Liver (tissue), 7 donors: ENCODE measurements at regions not wholly inside any gene's neighbourhood (a gene's known extent, or its start where the extent isn't known, plus 50 kb on each side); places are given as distances from the start of the nearest gene placed in this dataset.

Experiments used
- DNase-seq: peaks from one replicate; pipeline ENCODE4 v3.0.0-alpha.2; 2017; ENCODE audit warnings: low spot score
- H3K27ac ChIP-seq, 2 donors: one replicate each; pipeline ENCODE4 v1.7.0; 2013; ENCODE audit warnings: inconsistent platforms in 2 of 2, low read length in 2 of 2, control low read depth in 1 of 2, low read depth in 1 of 2, mild to moderate bottlenecking in 1 of 2
- H3K27me3 ChIP-seq, 4 donors: one replicate each; pipeline versions ENCODE4 v1.6.1 to v1.7.0; 2013; ENCODE audit warnings: low read length in 3 of 4, inconsistent platforms in 1 of 4, mild to moderate bottlenecking in 1 of 4, moderate library complexity in 1 of 4; ENCODE audit not compliant: control insufficient read depth in 4 of 4, insufficient read depth in 4 of 4
- H3K36me3 ChIP-seq, 4 donors: one replicate each; pipeline versions ENCODE4 v1.6.1 to v1.7.0; 2013; ENCODE audit warnings: low read length in 3 of 4, mild to moderate bottlenecking in 3 of 4, low read depth in 1 of 4, moderate library complexity in 1 of 4; ENCODE audit not compliant: control insufficient read depth in 4 of 4, insufficient read depth in 3 of 4
- H3K4me1 ChIP-seq, 4 donors: one replicate each; pipeline versions ENCODE4 v1.6.1 to v1.7.0; 2013; ENCODE audit warnings: low read length in 3 of 4, mild to moderate bottlenecking in 3 of 4, moderate library complexity in 1 of 4; ENCODE audit not compliant: control insufficient read depth in 4 of 4, insufficient read depth in 4 of 4
- H3K4me3 ChIP-seq, 3 donors: one replicate each; pipeline versions ENCODE4 v1.6.1 to v1.7.0; 2013; ENCODE audit warnings: low read length in 3 of 3, control low read depth in 1 of 3, low read depth in 1 of 3, mild to moderate bottlenecking in 1 of 3
- H3K9ac ChIP-seq, 2 donors: one replicate each; pipeline ENCODE4 v1.7.0; 2013; ENCODE audit warnings: low read length in 2 of 2, mild to moderate bottlenecking in 2 of 2, moderate library complexity in 2 of 2, control low read depth in 1 of 2, low read depth in 1 of 2
- H3K9me3 ChIP-seq, 4 donors: one replicate each; pipeline versions ENCODE4 v1.6.1 to v1.7.0; 2013; ENCODE audit warnings: low read length in 3 of 4; ENCODE audit not compliant: control insufficient read depth in 4 of 4
- EGR1 ChIP-seq, 2 donors: IDR thresholded peaks; 2 replicates each; pipeline ENCODE4 v1.6.1; 2016 to 2018; ENCODE audit warnings: antibody characterized with exemption in 2 of 2, low read depth in 2 of 2
- FOXA1 ChIP-seq: IDR thresholded peaks from 2 replicates; pipeline ENCODE4 v1.6.1; 2016; ENCODE audit warnings: antibody characterized with exemption
- FOXA2 ChIP-seq: IDR thresholded peaks from 2 replicates; pipeline ENCODE4 v1.6.1; 2016; ENCODE audit warnings: antibody characterized with exemption
- GABPA ChIP-seq, 2 donors: IDR thresholded peaks in 1 of 2; conservative IDR thresholded peaks in 1 of 2; 2 replicates each; pipeline ENCODE4 v1.6.1; 2016; ENCODE audit warnings: antibody characterized with exemption in 2 of 2, mild to moderate bottlenecking in 1 of 2, moderate library complexity in 1 of 2
- HNF4A ChIP-seq, 2 donors: conservative IDR thresholded peaks; 2 replicates each; pipeline ENCODE4 v1.6.1; 2016; ENCODE audit warnings: antibody characterized with exemption in 2 of 2, mild to moderate bottlenecking in 2 of 2
- HNF4G ChIP-seq: IDR thresholded peaks from 2 replicates; pipeline ENCODE4 v1.6.1; 2016; ENCODE audit warnings: antibody characterized with exemption
- NR2F2 ChIP-seq: IDR thresholded peaks from 2 replicates; pipeline ENCODE4 v1.6.1; 2016; ENCODE audit warnings: antibody characterized with exemption
- SP1 ChIP-seq: IDR thresholded peaks from 2 replicates; pipeline ENCODE4 v1.6.1; 2018; ENCODE audit warnings: antibody characterized with exemption, mild to moderate bottlenecking
- TAF1 ChIP-seq: conservative IDR thresholded peaks from 2 replicates; pipeline ENCODE4 v1.6.1; 2016; ENCODE audit warnings: antibody characterized with exemption, mild to moderate bottlenecking
- YY1 ChIP-seq: IDR thresholded peaks from 2 replicates; pipeline ENCODE4 v1.6.1; 2016; ENCODE audit warnings: antibody characterized with exemption, mild to moderate bottlenecking
- WGBS: extraction: QIAGEN DNeasy Blood & Tissue Kit; methylation state at CpG from one replicate; pipeline ENCODE4 v1.1.7; 2013; 5-methylcytosine and 5-hydroxymethylcytosine counted together
- TF ChIP-seq, protein P1 (sequence below): IDR thresholded peaks from 2 replicates; pipeline ENCODE4 v1.6.1; 2016; ENCODE audit warnings: antibody characterized with exemption, mild to moderate bottlenecking
- TF ChIP-seq, protein P2 (sequence below): IDR thresholded peaks from 2 replicates; pipeline ENCODE4 v1.6.1; 2016; ENCODE audit warnings: antibody characterized with exemption
- TF ChIP-seq, protein P3 (sequence below): IDR thresholded peaks from 2 replicates; pipeline ENCODE4 v1.6.1; 2016; ENCODE audit warnings: antibody characterized with exemption
- donor health status: healthy.
- donor health status: healthy.
- donor health status: healthy.
- donor health status: healthy.

- Histone ChIP-seq H3K4me3 (no peak overlapping the region), H3K27ac (no peak overlapping the region), H3K4me1 (no peaks in the 10 kb centered on the region), H3K27me3 (no peaks in the 10 kb centered on the region), H3K9ac (no peak overlapping the region), H3K36me3 (no peaks in the 10 kb centered on the region), H3K9me3 (no peaks in the 10 kb centered on the region)
- DNase-seq, result no peak
- 80% methylated on average over 6 of the region's 6 CpGs for WGBS
- TF ChIP-seq HNF4G, result no peak
- TF ChIP-seq, protein P1, sequence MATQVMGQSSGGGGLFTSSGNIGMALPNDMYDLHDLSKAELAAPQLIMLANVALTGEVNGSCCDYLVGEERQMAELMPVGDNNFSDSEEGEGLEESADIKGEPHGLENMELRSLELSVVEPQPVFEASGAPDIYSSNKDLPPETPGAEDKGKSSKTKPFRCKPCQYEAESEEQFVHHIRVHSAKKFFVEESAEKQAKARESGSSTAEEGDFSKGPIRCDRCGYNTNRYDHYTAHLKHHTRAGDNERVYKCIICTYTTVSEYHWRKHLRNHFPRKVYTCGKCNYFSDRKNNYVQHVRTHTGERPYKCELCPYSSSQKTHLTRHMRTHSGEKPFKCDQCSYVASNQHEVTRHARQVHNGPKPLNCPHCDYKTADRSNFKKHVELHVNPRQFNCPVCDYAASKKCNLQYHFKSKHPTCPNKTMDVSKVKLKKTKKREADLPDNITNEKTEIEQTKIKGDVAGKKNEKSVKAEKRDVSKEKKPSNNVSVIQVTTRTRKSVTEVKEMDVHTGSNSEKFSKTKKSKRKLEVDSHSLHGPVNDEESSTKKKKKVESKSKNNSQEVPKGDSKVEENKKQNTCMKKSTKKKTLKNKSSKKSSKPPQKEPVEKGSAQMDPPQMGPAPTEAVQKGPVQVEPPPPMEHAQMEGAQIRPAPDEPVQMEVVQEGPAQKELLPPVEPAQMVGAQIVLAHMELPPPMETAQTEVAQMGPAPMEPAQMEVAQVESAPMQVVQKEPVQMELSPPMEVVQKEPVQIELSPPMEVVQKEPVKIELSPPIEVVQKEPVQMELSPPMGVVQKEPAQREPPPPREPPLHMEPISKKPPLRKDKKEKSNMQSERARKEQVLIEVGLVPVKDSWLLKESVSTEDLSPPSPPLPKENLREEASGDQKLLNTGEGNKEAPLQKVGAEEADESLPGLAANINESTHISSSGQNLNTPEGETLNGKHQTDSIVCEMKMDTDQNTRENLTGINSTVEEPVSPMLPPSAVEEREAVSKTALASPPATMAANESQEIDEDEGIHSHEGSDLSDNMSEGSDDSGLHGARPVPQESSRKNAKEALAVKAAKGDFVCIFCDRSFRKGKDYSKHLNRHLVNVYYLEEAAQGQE, result no peak
- no peak for TF ChIP-seq EGR1 (IDR thresholded peaks at IDR 0.05; ENCODE audit: low read depth in 2 of 2)
- TF ChIP-seq TAF1, result no peak
These were observed 499.3 kb downstream of the EPHA5 start for GRCh38 chr4:65170768-65171514.

- Histone ChIP-seq H3K36me3 (no peaks in the 10 kb centered on the region), H3K4me1 (no peaks in the 10 kb centered on the region), H3K27ac (no peak overlapping the region), H3K4me3 (no peak overlapping the region), H3K9me3 (no peaks in the 10 kb centered on the region), H3K9ac (no peak overlapping the region), H3K27me3 (no peaks in the 10 kb centered on the region)
- TF ChIP-seq EGR1 (IDR thresholded peaks at IDR 0.05; ENCODE audit: low read depth in 2 of 2), result no peak
- DNase-seq, result no peak
- 62% methylated on average over 3 of the region's 3 CpGs for WGBS
These were observed 502.6 kb downstream of the EPHA5 start for GRCh38 chr4:65167719-65168118.

- Histone ChIP-seq H3K9ac (no peak overlapping the region), H3K4me1 (no peaks in the 10 kb centered on the region), H3K9me3 (no peaks in the 10 kb centered on the region), H3K27me3 (no peaks in the 10 kb centered on the region), H3K27ac (no peak overlapping the region), H3K36me3 (no peaks in the 10 kb centered on the region), H3K4me3 (no peak overlapping the region)
- no peak for DNase-seq
- TF ChIP-seq, protein P2, sequence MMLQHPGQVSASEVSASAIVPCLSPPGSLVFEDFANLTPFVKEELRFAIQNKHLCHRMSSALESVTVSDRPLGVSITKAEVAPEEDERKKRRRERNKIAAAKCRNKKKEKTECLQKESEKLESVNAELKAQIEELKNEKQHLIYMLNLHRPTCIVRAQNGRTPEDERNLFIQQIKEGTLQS, result no peak
- TF ChIP-seq NR2F2 (no peak), YY1 (no peak), FOXA2 (no peak), SP1 (no peak), GABPA (IDR thresholded peaks at IDR 0.05 in 1 of 2, conservative IDR thresholded peaks at IDR 0.05 in 1 of 2) (no peak), HNF4A (conservative IDR thresholded peaks at IDR 0.05) (no peak), FOXA1 (no peak)
- TF ChIP-seq, protein P3, sequence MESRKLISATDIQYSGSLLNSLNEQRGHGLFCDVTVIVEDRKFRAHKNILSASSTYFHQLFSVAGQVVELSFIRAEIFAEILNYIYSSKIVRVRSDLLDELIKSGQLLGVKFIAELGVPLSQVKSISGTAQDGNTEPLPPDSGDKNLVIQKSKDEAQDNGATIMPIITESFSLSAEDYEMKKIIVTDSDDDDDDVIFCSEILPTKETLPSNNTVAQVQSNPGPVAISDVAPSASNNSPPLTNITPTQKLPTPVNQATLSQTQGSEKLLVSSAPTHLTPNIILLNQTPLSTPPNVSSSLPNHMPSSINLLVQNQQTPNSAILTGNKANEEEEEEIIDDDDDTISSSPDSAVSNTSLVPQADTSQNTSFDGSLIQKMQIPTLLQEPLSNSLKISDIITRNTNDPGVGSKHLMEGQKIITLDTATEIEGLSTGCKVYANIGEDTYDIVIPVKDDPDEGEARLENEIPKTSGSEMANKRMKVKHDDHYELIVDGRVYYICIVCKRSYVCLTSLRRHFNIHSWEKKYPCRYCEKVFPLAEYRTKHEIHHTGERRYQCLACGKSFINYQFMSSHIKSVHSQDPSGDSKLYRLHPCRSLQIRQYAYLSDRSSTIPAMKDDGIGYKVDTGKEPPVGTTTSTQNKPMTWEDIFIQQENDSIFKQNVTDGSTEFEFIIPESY, result no peak
- TF ChIP-seq, protein P1, result no peak
These were observed 518.1 kb downstream of the EPHA5 start for GRCh38 chr4:65152205-65152604.
